Urothelium cell line (cell line): ENCODE measurements at regions not wholly inside any gene's neighbourhood (a gene's known extent, or its start where the extent isn't known, plus 50 kb on each side); places are given as distances from the start of the nearest gene placed in this dataset.

Experiments used
- DNase-seq: peaks from one replicate; pipeline ENCODE4 v3.0.0; 2011; ENCODE audit warnings: low spot score, mixed read lengths
- FAIRE-seq: peaks from 2 replicates; lab custom pipeline; 2011; peaks lifted over from hg19 to GRCh38; lab: Jason Lieb, UNC

- FAIRE-seq (no peak), DNase-seq (no peak)
Observed at GRCh38 chr2:145741181-145741580, 1221.3 kb upstream of the ZEB2 start.

- DNase-seq (no peak), FAIRE-seq (no peak)
Observed at GRCh38 chr2:145740302-145740701, 1220.4 kb upstream of the ZEB2 start.

GRCh38 chr2:145739681-145740080 is 1219.8 kb upstream of the ZEB2 start:
- DNase-seq: no peak
- no peak for FAIRE-seq

- FAIRE-seq (no peak), DNase-seq (no peak)
Observed at GRCh38 chr2:145736871-145737270, 1217.0 kb upstream of the ZEB2 start.

GRCh38 chr2:145731467-145731866 is 1211.5 kb upstream of the ZEB2 start:
- DNase-seq (no peak), FAIRE-seq (no peak)

GRCh38 chr2:145729993-145730770 is 1210.3 kb upstream of the ZEB2 start:
- FAIRE-seq: no peak
- DNase-seq: no peak

GRCh38 chr2:145729481-145729880 is 1209.6 kb upstream of the ZEB2 start:
- FAIRE-seq (no peak), DNase-seq (no peak)

GRCh38 chr2:145728511-145728910 is 1208.6 kb upstream of the ZEB2 start:
- DNase-seq (no peak), FAIRE-seq (no peak)

- DNase-seq (no peak), FAIRE-seq (no peak)
Observed at GRCh38 chr2:145725876-145726275, 1206.0 kb upstream of the ZEB2 start.

GRCh38 chr2:145724311-145724898 is 1204.5 kb upstream of the ZEB2 start:
- no peak for FAIRE-seq
- DNase-seq: no peak

GRCh38 chr2:145723872-145724271 is 1204.0 kb upstream of the ZEB2 start:
- no peak for FAIRE-seq
- DNase-seq: no peak

GRCh38 chr2:145721681-145722080 is 1201.8 kb upstream of the ZEB2 start:
- no peak for DNase-seq
- FAIRE-seq: no peak

GRCh38 chr2:145715601-145716000 is 1195.7 kb upstream of the ZEB2 start:
- DNase-seq (no peak), FAIRE-seq (no peak)

- DNase-seq (no peak), FAIRE-seq (no peak)
Observed at GRCh38 chr2:145710303-145710702, 1190.4 kb upstream of the ZEB2 start.

- FAIRE-seq: no peak
Observed at GRCh38 chr2:145702305-145702704, 1182.4 kb upstream of the ZEB2 start.

GRCh38 chr2:145692971-145693478 is 1173.1 kb upstream of the ZEB2 start:
- DNase-seq (peak; percentile 5), FAIRE-seq (no peak)

More at GRCh38 chr2:145702305-145702704, 1182.4 kb upstream of the ZEB2 start:
- no peak for DNase-seq

- DNase-seq (no peak), FAIRE-seq (no peak)
Observed at GRCh38 chr2:145691659-145692058, 1171.7 kb upstream of the ZEB2 start.

GRCh38 chr2:145690183-145690778 is 1170.4 kb upstream of the ZEB2 start:
- no peak for FAIRE-seq
- no peak for DNase-seq

GRCh38 chr2:145689277-145689676 is 1169.4 kb upstream of the ZEB2 start:
- DNase-seq: no peak
- FAIRE-seq: no peak

- DNase-seq: no peak
- no peak for FAIRE-seq
Observed at GRCh38 chr2:145688156-145688555, 1168.2 kb upstream of the ZEB2 start.

- no peak for FAIRE-seq
- no peak for DNase-seq
Observed at GRCh38 chr2:145687442-145688134, 1167.7 kb upstream of the ZEB2 start.
